SKM-1 treated with dmso at 0.1 percent for 144 hours (cell line): ENCODE measurements at regions not wholly inside any gene's neighbourhood (a gene's known extent, or its start where the extent isn't known, plus 50 kb on each side); places are given as distances from the start of the nearest gene placed in this dataset.

Source experiments
- DNase-seq: peaks from one replicate; lab custom pipeline; 2025; ENCODE audit not compliant: unreplicated experiment; lab: John Stamatoyannopoulos, UW

DNA sequence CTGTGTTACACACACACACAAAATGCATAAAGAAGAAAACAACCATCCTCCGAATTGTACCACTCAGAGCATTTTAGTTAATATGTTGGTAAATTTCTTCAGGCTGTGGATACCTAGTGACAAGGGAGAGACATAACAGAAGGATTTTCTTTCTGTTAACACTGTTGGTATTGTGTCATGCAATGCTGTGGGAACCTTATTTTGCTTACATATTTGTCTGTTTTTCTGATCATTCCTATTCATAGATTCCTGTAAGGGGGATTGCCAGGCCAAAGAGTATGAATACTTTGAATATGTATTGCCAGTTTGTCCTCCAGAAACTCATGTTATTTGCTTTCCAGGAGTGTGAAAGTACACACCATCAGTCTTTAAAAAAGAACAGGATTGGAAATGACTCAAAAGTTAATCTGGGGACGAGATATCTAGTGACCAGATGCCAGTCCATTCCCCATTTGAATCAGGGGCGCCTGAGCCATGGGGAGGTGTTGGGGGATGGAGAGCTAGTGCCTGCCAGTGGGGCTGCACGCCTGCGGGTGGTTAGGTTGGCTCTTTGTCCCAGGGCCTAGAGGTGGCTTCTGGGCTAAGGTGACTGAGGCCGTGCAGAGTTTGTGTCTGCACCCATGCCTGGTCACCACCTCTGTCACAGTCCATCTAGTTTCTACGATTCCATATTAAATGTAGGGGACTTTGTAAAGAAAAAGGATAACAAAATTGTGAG lies 142.0 kb downstream of the PTPN20 start:
- DNase-seq, result no peak

DNA sequence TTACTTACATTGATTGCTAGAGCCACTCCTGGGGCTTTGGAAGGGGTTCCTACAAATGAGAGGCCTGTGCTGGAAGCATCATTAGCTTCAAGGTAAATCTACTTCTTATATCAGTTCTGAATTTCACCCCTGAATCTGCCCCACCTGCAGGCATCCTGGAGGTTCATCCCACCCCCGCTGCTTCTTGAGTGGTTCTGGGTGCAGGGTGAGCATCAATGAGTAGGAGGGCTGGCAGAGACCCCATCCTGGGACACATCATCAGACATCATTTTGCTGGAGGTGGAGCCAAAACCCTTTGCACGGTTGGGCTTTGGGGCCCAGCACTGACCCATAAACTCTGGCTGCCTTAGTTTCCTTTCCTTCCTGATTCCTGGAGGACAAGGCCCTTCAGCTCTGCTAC lies 143.7 kb downstream of the PTPN20 start:
- DNase-seq, result no peak

DNA sequence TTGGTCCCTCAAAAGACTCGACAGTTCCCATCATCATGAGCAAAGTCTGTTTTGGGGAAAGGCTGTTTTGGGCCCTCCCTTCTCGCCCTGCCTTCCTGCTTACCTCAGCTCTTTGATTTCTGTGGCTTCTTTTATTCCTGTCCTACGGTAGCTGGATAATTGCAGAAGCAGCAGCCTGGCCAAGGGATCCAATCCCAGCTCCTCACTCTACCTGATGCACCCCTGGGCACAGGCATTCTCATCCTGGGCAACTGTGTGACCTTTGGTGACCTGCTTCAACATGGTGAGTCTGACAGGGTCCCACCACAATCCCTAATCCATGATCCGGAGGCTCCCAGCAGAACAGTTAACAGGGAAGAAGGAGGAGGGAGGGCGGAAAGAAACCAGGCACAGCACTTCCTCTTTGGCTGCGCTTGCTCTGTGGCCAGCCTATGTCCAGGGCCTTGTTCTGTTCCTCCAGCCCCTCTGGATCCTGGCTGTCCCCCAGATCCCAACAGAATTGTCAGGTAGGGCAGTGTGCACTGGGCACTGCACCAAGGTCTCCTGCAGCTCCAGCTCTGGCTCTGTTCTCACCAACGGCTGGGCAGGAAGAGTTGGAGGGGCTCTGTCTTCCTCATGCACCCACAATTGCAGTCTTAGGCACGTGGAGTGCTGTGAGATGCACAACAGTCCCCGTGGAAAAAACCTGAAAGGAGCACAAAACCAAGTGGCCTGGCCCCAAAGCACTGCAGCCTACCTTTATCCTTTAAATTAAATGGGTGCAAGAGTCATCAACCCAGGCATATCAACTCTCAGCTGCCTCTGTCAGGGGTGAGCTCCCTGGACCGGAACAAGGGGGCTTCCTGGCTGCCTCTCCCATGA lies 144.4 kb downstream of the PTPN20 start:
- no peak for DNase-seq

DNA sequence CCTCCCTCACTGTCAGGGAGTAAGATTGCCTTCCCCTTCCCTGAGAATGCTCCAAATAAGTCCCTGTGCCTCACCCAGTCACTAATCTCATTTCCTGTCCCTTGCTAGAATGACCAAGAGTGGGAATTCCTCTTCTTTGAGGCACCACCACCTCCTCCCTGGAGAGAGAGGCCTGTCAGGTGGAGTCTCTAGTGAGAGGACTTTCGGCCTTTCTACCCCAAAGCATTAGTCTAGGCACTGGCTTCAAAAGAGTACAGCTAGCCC lies 145.0 kb downstream of the PTPN20 start:
- DNase-seq, result no peak

DNA sequence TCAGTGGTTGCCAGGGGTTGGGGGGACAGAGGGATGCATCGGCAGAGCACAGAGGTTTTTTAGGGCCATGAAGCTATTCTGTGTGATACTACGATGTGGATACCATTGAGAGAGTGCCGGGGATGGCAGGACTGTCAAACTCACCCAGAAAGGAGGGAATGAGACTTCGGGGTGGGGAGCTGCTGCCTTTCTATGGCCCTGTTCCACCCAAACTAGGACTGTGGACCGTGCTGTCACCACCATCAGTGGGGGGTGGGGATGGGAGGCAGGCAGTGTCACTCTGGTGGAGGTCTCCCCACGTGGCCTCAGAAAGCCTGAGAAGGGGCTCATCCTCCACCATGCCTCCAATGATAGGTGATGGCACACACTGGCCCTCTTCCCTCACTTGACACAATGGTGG lies 146.2 kb downstream of the PTPN20 start:
- no peak for DNase-seq

DNA sequence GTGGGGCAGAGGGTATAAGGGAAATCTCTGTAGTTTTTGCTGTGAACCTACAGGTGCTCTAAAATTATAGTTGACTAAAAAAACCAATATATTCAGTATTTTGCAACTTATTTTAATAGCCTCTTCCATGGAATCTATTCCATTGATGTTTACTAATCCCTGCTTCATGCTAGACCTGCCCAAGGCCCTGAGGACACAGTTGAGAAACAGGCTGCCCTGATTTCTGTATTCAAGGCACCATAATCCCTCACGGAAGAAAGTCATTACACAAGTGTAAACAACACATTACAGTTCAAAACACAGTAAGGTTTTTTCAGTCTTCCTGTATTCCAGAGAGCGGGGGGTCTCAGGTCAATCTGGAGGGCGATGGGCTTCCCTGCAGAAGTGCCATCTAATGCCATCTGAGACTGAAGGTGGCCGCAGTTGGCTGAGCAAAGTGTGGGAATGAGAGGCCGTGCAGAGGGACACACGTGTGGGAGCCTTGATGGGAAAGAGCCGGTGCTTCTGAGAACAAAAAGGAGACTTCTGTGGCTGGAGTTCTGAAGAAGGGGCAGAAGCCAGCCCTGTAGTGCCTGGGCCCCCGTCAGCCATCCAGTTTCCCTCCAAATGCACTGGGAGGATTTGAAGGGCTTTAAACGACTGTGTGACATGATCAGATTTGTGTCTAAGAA lies 146.9 kb downstream of the PTPN20 start:
- no peak for DNase-seq

DNA sequence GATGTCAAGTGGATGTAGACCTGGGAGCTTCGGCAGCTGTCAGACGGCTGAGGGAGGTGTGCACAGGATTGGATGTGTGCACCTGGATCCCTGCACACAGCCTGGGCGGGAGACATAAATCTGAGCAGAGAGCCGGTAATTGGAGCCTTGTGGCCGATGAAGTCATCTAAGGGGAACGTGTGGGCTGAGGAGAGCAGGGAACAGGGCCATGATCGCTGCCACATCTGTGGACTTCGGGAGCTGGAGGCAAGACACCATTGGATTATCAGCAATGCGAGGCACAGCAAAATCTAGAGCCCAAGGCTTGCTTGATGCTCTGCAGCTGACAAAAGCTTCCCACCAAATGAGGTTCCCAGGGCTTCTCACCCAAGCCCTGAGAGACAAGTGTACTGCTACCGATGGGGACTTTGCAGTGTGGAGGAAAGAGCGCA lies 147.7 kb downstream of the PTPN20 start:
- no peak for DNase-seq

DNA sequence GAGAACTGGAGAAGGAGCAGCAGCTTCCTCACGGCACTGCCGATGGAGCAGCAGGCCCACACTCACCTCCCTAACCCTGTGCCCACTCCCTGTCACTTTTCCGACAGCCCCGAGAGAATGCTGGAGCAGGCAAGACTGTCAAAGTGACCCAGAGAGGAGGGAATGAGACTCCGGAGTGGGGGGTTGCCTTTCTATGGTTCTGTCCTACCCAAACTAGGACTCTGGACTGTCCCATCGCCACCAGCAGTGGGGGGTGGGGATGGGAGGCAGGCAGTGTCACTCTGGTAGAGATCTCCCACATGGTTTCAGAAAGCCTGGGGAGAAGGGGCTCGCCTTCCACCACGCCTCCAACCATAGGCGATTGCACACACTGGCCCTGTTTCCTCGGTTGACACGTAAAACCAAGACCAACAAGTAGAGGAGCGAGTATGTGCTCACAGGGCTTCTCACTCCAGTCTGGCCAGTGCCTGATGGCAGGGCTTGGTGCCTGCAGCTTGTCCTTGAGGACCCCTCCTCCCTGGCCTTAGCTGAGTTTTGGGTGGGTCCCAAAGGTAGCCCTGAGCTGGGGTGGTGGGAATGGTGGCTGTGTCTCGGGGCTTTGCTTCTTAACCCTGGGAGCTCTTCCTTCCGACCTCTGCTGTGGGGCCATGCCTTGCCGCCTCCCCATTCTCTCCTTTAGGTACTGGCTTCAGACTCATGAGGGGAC lies 148.5 kb downstream of the PTPN20 start:
- DNase-seq, result no peak

DNA sequence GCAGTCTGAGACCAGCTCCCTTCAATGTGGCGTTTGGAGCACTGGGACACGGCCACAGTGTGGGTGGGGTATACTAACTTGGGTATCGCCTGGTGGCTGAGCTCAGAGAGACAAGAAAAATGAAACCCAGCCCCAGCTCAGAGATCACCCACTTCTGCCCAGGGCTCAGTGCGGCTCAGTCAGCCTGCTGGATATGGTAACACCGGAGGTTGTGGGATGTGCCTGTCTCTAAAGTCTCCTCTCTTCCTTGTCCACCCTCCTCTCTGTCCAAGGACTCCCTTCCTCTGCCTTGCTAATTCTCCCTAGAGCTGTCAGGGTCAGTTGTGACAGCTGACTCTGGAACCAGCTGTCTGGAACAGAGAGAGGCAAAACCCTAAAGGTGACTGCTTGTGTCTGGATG lies 149.1 kb downstream of the PTPN20 start:
- no peak for DNase-seq

DNA sequence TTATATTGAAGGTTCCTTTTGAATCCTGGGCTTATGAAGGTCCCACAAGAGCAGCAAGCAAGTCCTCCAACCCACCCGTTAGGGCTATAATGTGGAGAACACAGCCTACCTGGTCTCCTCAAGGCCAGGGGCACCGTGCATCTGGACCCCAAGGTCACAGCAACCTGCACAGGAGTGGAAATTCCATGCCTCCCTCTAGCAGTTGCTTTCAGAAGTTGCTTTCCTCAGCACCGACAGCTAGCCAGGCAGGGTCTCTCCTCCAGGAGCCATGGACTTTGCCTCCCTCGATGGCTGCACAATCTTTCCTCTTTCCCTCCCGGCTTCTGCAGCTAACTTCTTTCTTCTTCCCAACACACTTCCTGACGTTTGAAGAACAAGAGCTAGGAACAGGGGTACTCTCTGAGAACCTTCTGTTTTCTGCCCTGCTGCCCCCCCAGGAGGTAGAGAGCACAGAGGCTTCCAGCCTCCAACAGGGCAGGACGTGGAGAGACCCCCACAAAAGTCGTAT lies 149.8 kb downstream of the PTPN20 start:
- DNase-seq, result no peak

DNA sequence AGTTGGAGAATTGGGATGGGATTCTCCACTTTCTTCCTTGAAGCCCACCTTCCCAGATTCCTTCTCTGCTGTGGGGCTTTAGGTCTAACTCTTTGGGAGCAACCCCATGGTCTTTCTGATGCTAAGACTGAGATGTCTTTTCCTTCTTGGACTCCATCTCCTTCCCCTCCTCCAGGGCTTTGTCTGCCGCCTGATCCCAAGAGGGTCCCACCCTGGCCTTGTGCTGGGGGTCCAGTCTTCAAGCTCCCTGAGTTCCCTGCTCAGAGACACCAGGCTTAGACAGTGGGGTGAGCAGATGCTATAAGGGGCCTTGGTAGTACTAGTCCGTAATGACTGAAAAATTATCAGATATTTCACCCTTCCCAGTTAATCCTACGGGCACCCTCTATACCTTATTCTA lies 150.5 kb downstream of the PTPN20 start:
- no peak for DNase-seq

DNA sequence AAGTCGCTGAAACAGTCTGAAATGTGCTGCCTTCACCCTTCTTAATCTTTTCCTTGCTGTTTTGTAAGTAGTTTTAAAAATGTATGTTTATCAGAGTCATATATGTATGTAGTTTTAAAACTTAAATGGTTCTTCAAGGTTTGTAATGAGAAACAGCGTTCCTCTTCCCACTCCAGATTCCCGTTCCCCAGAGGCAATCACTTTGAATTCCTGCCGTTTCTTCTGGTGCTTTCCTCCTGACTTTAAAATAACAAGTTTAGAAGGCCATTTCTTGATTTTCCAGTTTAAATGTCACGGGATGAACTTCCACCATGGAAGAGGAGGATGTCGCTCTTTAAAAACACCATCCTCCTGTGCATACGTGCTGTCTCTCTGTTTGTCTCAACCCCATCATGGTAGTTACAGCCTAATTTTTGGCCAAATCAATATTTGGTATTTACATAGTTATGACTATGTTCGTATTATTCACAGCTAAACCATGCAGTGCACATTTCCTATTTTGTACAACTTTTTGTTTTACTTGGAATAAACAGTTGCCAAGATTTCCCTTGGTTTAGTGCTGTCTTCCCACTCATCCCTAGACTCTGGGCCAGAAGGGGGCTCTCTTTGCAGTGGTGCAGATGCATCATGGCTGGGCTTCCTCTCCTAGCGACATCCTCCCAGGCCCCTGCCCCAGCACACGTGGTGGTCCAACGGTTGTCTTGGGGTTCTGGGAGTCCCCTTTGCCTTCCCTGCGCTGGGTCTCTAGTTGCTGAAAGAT lies 151.4 kb downstream of the PTPN20 start:
- no peak for DNase-seq

DNA sequence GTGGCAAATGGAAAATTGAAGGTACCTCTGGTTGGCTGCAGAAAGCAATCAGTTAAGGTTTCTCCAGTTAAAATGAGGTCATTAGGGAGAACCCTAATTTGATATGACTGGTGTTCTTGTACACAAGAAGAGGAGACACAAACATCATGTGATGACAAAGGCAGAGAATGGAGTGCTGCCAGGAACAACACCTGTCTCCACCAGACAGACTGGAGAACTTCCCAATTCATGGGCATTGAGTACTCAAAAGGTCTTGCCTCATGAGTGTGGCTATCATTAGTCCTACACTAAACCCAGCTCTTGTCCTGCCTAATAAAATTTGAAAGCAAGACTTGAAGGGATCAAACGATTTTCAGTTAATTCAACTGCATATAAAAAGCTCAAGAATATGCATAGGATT lies 152.6 kb downstream of the PTPN20 start:
- no peak for DNase-seq

DNA sequence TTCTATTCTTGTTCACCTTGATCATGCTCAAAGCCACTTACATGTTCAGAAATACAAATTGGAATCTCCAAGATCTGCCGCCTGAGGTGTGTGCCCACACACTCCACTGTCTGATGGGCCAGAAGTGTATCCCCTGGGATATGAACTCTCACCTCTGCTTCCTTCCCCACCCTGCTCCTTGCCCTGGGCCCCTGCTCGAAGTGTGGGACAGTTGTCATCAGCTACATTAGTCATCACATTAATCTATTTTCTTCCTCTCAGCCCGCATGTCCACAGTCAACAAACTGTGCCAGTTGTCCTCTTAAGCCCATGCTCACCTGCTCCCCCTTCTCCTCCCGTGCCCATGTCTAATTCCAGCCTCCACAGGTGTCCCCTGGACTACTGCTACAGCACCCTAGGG lies 154.7 kb downstream of the PTPN20 start:
- DNase-seq, result no peak

DNA sequence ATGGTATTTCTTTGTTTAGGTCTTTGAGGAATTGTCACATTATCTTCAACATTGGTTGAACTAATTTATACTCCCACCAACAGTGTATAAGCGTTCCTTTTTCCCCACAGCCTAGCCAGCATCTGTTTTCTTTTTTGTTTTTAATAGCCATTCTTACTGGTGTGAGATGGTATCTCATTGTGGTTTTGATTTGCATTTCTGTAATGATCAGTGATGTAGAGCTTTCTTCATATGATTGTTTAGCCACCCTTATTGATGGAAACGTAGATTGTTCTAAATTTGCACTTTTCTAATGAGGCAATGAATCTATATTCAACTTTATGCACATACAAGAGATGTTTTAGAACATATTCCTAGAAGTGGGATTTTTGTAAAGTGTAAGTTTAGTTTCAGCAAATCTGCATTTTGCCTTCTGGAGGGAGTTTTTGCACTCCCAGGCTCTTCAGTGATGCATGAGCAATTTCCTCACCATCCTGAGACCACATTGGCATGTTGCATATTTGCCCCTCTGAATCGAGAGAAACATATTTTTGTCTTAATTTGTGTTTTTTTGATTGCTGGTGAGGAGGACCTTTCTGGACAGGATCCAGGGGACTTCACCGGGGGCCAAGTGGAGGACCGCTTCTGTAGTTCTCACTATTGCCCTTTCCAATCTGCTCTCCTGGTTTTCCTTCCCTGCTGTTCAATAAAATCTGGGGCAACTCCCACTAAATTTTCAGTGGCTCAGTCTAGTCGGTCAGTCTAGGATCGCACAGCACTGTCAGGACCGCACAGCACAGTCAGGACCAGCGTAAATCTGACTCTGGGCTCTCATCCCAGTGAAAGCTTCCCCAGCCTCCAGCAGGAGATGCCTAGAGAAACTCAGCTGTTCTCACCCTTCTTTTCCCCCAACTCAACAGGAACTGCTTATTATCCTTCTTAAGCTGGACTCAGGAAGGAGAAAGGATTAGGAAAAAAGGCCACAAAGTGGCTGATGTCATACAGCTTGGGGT lies 157.0 kb downstream of the PTPN20 start:
- no peak for DNase-seq

DNA sequence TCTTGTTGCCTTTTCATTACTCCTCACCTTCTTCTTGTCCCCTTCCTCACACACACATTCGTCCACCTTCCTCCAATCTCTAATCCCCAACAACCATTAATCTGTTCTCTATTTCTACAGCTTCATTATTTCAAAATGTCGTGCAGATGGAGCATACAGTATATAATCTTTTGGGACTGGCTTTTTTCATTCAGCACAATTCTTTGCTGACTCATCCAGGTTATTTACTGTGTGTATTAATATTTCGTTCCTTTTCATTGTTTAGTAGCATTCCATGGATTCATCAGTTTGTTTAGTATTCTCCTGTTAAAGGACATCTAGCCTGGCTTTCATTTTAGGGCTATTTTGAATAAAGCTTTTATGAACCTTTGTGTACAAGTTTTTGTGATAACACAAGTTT lies 159.3 kb downstream of the PTPN20 start:
- no peak for DNase-seq

DNA sequence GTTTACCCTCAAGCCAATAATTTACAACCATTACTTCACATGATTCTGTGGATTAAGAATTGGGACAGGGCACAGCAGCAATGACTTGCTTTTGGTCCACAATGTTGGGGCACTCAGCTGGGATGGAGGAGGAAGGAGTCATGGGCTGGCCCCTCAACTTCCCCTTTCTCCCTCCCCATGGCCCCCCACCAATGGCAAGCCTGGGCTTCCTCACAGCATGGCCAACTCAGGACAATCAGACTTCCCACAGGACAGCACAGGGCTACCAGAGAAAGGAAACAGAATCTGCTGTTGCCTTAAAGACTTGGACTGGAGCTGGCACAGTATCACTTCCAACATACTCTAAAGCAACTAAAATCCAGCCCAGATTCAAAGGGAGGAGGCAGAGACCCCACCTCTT lies 160.7 kb downstream of the PTPN20 start:
- no peak for DNase-seq

DNA sequence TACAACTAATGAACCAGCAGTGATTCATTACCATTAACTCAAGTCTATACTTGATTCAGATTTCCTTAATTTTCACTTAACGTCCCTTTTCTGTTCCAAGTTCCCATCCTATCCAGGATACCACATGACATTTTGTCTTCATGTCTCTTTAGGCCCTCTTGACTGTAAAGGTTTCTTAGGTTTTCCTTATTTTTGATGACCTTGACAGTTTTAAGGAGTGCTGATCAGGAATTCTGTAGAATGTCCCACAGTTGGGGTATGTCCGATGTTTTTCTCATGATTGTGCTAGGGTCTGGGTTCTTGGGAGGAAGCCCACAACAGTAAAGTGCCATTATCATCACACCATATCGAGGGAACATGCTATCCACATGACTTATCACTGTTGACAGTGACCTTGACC lies 162.7 kb downstream of the PTPN20 start:
- no peak for DNase-seq

DNA sequence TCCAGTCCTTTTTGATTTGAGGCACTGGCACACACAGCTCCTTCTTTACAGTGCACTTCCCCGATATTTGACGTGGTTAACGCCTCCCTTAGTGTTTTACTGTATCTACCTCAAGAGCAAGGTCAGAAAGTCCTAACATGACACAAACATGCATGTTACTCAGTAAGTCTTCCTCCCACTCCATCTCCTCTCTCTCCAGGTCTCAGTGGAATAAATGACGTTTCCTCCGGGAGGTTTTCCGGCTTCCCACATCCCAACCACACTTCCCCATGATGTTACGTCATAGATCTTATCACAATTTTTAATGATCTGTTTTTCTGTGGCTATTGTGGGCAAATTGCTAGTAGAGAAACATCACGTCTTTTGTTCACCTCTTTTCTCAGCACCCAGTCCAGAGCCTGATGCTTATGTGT lies 165.7 kb downstream of the PTPN20 start:
- no peak for DNase-seq
